Suprapubic skin (tissue), 4 donors: ENCODE measurements at regions not wholly inside any gene's neighbourhood (a gene's known extent, or its start where the extent isn't known, plus 50 kb on each side); places are given as distances from the start of the nearest gene placed in this dataset.

ENCODE experiments used
- DNase-seq, 2 donors: peaks; one replicate each; pipeline ENCODE4 v3.0.0-alpha.2; 2019; ENCODE audit warnings: low spot score in 2 of 2
- H3K27ac ChIP-seq: fragments of 200-600 bp; sonication (generic); one replicate; pipeline ENCODE4 v1.5.1; 2019
- H3K27me3 ChIP-seq: fragments of 200-600 bp; sonication (generic); one replicate; pipeline ENCODE4 v1.5.1; 2019
- H3K36me3 ChIP-seq: fragments of 200-600 bp; sonication (generic); one replicate; pipeline ENCODE4 v1.5.1; 2019
- H3K4me1 ChIP-seq: fragments of 200-600 bp; sonication (generic); one replicate; pipeline ENCODE4 v1.5.1; 2019
- H3K4me3 ChIP-seq: fragments of 200-600 bp; sonication (generic); one replicate; pipeline ENCODE4 v1.5.1; 2019; ENCODE audit warnings: mild to moderate bottlenecking
- H3K9me3 ChIP-seq: fragments of 200-600 bp; sonication (generic); one replicate; pipeline ENCODE4 v1.5.1; 2019
- CTCF ChIP-seq, 2 donors: fragments of 200-600 bp in 1 of 2; fragments of 450-650 bp in 1 of 2; sonication (generic) in 1 of 2; IDR thresholded peaks; one replicate each; pipeline ENCODE4 v1.5.1; 2016 to 2019; ENCODE audit warnings: antibody characterized with exemption in 2 of 2, mild to moderate bottlenecking in 1 of 2, moderate library complexity in 1 of 2
- EP300 ChIP-seq: sonication (generic); formaldehyde crosslinking; IDR thresholded peaks from one replicate; pipeline ENCODE4 v1.6.1; 2017; ENCODE audit warnings: antibody characterized with exemption
- POLR2A ChIP-seq, 2 donors: fragments of 450-650 bp; IDR thresholded peaks; one replicate each; pipeline ENCODE4 v1.6.1; 2017; ENCODE audit warnings: antibody characterized with exemption in 2 of 2, mild to moderate bottlenecking in 2 of 2, moderate library complexity in 2 of 2
- POLR2AphosphoS5 ChIP-seq, 3 donors: sonication (generic); formaldehyde crosslinking; IDR thresholded peaks; one replicate each; pipeline ENCODE4 v1.6.1; 2017; ENCODE audit warnings: antibody characterized with exemption in 3 of 3
- WGBS: methylation state at CpG from one replicate; pipeline ENCODE4 v1.1.5; 2018; 5-methylcytosine and 5-hydroxymethylcytosine counted together

DNA sequence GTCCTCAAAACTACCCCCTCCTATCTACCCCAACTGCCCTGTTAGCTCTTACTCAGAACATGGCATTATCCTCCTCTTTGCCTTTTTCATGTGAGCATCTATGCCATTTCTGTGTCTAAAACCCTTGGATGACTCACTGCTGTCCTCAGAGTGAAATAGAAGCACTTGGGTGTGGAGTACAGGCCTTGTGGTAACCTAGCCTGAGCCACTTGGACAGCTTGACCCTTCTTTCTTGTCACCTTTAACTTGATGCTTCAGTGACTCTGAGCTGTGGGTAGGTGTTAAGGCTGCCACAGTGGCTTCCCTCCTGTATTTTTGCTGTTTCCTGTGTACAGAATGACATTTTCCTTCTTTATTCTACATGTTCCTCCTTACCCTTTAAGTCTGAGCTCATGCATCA lies 391.4 kb downstream of the SH3GL2 start:
- no peak for DNase-seq
- H3K36me3 ChIP-seq, result no peaks in the 10 kb centered on the region
- H3K27me3 ChIP-seq, result no peaks in the 10 kb centered on the region
- H3K4me3 ChIP-seq, result no peak overlapping the region
- TF ChIP-seq POLR2AphosphoS5 (IDR thresholded peaks at IDR 0.05) (no peak), CTCF (IDR thresholded peaks at IDR 0.05) (no peak), POLR2A (IDR thresholded peaks at IDR 0.05) (no peak), EP300 (no peak)
- no peaks in the 10 kb centered on the region for H3K9me3 ChIP-seq
- no peaks in the 10 kb centered on the region for H3K4me1 ChIP-seq
- H3K27ac ChIP-seq, result no peak overlapping the region

GRCh38 chr9:17978773-17979172 lies 399.9 kb downstream of the SH3GL2 start:
- no peaks in the 10 kb centered on the region for H3K27me3 ChIP-seq
- 94% methylated on average over 2 of the region's 2 CpGs for whole genome bisulfite sequencing
- no peak for DNase-seq
- no peaks in the 10 kb centered on the region for H3K4me1 ChIP-seq
- TF ChIP-seq POLR2AphosphoS5 (IDR thresholded peaks at IDR 0.05) (no peak), CTCF (IDR thresholded peaks at IDR 0.05) (no peak), EP300 (no peak), POLR2A (IDR thresholded peaks at IDR 0.05) (no peak)
- no peak overlapping the region for H3K27ac ChIP-seq
- H3K4me3 ChIP-seq, result no peak overlapping the region
- H3K9me3 ChIP-seq, result peaks cover 12% of the 10 kb centered on the region
- no peaks in the 10 kb centered on the region for H3K36me3 ChIP-seq

DNA sequence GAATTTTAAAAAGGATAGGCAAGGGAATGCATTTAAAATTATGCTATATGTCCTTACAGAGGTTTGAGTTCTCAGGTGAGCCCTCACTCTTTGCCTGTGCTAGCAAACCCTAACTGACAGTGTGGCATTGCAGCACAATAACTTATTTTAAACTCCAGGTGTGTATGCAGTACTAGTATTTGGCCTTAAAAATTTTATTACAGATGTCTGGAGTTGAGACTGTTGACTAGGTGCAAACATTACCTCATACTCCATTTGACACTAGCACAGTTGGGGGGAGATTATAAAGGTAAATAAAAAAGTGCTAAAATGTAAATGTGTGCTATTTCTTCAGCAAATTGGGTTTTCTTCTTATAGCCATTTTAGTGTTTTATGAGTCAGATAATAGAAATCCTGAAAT lies 407.7 kb downstream of the SH3GL2 start:
- Histone ChIP-seq H3K4me1 (no peaks in the 10 kb centered on the region), H3K36me3 (no peaks in the 10 kb centered on the region), H3K27me3 (no peaks in the 10 kb centered on the region), H3K27ac (no peak overlapping the region), H3K4me3 (no peak overlapping the region), H3K9me3 (no peaks in the 10 kb centered on the region)
- TF ChIP-seq CTCF (IDR thresholded peaks at IDR 0.05) (no peak), POLR2A (IDR thresholded peaks at IDR 0.05) (no peak), EP300 (no peak), POLR2AphosphoS5 (IDR thresholded peaks at IDR 0.05) (no peak)
- DNase-seq, result no peak

DNA sequence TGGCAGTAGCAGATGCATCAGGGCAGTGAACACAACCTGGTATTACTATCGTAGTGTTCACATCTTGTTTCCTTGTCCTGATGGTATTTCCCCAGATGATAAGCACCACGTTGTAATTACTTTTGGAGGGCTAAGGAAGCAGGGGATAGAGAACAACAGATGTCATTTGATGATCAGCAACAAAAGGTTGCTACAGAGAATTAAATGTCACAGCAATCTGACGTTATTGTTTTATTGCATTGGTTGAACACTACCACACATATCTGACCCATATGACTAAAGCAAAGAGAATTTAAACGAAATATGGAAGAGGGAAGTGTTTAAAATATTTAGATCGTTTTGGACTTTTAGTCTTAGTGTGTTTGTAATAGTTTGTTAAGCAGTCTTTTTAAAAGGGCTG lies 408.3 kb downstream of the SH3GL2 start:
- WGBS, result 52% methylated on average over 5 of the region's 5 CpGs
- TF ChIP-seq EP300 (no peak), POLR2AphosphoS5 (IDR thresholded peaks at IDR 0.05) (no peak), CTCF (IDR thresholded peaks at IDR 0.05) (no peak), POLR2A (IDR thresholded peaks at IDR 0.05) (no peak)
- Histone ChIP-seq H3K4me3 (no peak overlapping the region), H3K27me3 (no peaks in the 10 kb centered on the region), H3K36me3 (no peaks in the 10 kb centered on the region), H3K4me1 (no peaks in the 10 kb centered on the region), H3K27ac (no peak overlapping the region), H3K9me3 (no peaks in the 10 kb centered on the region)
- DNase-seq, result no peak

DNA sequence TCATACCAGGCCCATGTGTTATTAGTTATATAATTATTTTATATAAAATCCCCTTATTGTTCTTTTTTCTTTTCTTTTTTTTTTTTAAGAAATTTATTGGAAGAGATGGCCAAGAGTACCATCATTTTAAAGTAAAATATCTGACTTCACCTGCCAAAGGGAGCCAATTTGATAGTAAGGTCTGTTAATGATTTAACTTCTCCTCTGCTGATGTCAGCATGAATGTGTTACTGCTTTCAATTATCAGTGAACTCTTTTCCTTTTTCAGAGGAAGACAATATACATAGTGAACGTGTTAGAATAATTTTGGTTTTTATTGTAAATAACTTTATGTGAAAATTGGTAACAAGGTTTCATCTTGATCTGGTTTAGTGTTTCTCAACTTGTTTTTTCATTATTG lies 409.6 kb downstream of the SH3GL2 start:
- Histone ChIP-seq H3K27ac (no peak overlapping the region), H3K4me3 (no peak overlapping the region), H3K4me1 (no peaks in the 10 kb centered on the region), H3K27me3 (no peaks in the 10 kb centered on the region), H3K36me3 (no peaks in the 10 kb centered on the region), H3K9me3 (no peaks in the 10 kb centered on the region)
- 54% methylated on average over 1 of the region's 1 CpG for WGBS
- DNase-seq, result no peak
- TF ChIP-seq CTCF (IDR thresholded peaks at IDR 0.05) (no peak), POLR2A (IDR thresholded peaks at IDR 0.05) (no peak), EP300 (no peak), POLR2AphosphoS5 (IDR thresholded peaks at IDR 0.05) (no peak)
